Bronchial epithelial cell (primary cell): ENCODE measurements at regions not wholly inside any gene's neighbourhood (a gene's known extent, or its start where the extent isn't known, plus 50 kb on each side); places are given as distances from the start of the nearest gene placed in this dataset.
A peak's percentile ranks its signal among the peaks of the same experiment; 100 is the strongest.

Experiments used
- DNase-seq: peaks from one replicate; pipeline ENCODE4 v3.0.0-alpha.2; 2010; ENCODE audit warnings: low read depth
- FAIRE-seq: peaks from 2 replicates; lab custom pipeline; 2011; peaks lifted over from hg19 to GRCh38; lab: Jason Lieb, UNC
- H3K27me3 ChIP-seq: 2 replicates; pipeline ENCODE4 v1.5.1; 2011; ENCODE audit warnings: low read length; ENCODE audit not compliant: control insufficient read depth, insufficient read depth
- H3K36me3 ChIP-seq: 2 replicates; pipeline ENCODE4 v1.5.1; 2011; ENCODE audit warnings: low read length; ENCODE audit not compliant: control insufficient read depth, insufficient read depth
- H3K4me3 ChIP-seq: 2 replicates; pipeline ENCODE4 v1.5.1; 2011; ENCODE audit warnings: mild to moderate bottlenecking, low read depth, low read length, control low read depth
- TF ChIP-seq, protein P1 (sequence below): IDR thresholded peaks from 2 replicates; pipeline ENCODE4 v1.5.1; 2011; ENCODE audit warnings: mild to moderate bottlenecking, moderate library complexity, low read length, control low read depth, inconsistent platforms; ENCODE audit not compliant: insufficient read depth, severe bottlenecking

DNA sequence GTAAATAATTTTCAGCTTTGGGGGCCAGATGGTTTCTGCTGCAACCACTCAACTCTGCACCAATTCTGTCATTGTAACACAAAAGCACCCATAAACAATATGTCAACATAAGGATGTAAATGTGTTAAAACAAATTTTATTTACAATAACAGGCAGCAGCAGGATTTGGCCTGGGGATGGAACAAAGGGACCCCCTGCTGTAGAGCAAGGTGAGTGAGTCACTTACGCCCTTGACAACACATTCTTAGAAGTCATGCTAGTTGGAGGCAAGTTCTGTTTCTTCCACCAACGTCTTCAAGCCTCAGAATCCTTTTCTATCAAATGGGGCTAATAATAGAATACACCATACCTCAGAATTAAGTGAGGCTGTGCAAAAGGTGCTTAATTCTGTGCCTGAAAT, 610.2 kb upstream of the SYT4 start:
- H3K4me3 ChIP-seq = no peak overlapping the region
- TF ChIP-seq, protein P1, sequence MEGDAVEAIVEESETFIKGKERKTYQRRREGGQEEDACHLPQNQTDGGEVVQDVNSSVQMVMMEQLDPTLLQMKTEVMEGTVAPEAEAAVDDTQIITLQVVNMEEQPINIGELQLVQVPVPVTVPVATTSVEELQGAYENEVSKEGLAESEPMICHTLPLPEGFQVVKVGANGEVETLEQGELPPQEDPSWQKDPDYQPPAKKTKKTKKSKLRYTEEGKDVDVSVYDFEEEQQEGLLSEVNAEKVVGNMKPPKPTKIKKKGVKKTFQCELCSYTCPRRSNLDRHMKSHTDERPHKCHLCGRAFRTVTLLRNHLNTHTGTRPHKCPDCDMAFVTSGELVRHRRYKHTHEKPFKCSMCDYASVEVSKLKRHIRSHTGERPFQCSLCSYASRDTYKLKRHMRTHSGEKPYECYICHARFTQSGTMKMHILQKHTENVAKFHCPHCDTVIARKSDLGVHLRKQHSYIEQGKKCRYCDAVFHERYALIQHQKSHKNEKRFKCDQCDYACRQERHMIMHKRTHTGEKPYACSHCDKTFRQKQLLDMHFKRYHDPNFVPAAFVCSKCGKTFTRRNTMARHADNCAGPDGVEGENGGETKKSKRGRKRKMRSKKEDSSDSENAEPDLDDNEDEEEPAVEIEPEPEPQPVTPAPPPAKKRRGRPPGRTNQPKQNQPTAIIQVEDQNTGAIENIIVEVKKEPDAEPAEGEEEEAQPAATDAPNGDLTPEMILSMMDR = no peak
- H3K27me3 ChIP-seq = no peaks in the 10 kb centered on the region
- no peaks in the 10 kb centered on the region for H3K36me3 ChIP-seq
- FAIRE-seq (no peak), DNase-seq (no peak)

DNA sequence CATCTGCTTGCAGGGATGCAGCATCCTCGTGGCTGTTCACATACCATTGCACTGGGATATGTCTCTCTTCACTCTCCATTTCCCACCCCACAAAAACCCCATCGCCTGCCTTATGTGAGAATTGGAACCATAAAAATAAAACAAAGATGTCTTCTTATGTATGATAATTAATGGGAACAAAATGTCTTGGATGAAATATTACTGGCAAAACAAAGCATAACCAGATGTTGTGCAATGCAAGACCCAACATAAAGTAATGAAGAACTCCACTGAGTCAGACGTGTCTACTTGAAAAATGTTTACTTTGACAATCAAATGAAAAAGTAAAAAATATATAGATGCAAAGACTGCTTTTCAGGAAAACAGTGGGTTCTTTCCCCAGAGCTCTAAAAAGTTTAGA, 611.3 kb upstream of the SYT4 start:
- TF ChIP-seq, protein P1 = no peak
- Histone ChIP-seq H3K36me3 (no peaks in the 10 kb centered on the region), H3K27me3 (no peaks in the 10 kb centered on the region), H3K4me3 (no peak overlapping the region)
- FAIRE-seq = no peak
- DNase-seq = no peak

DNA sequence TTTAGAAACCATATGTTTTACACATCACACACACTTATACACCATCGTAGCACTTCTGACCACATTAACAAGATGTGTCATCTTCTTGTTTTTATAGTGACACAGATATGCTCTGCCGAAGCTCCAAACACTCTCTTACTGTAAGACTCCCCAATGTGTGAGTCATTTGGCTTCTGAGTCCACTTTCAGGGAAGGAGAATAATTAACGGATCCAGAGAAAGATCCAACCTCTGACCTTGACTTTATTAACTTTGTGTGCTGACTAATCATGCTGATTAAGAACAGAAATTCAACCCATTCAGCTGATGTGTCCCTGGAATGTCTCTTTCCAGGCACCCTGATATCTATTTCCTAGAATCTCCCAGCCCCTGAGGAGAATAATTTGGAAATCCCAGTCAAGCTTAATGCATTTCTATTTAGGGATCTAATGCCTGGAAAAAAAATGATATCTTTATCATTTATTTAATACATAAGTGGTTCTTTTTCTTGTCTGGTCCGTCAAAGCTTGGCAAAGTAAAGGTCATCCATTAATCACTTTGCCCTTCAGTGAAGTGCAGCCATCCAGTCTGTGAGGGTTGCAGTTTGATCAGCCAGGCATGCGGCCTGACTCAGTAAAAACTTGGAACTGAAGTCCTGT, 615.8 kb upstream of the SYT4 start:
- TF ChIP-seq, protein P1 = no peak
- DNase-seq (peak; percentile 88), FAIRE-seq (no peak)

DNA sequence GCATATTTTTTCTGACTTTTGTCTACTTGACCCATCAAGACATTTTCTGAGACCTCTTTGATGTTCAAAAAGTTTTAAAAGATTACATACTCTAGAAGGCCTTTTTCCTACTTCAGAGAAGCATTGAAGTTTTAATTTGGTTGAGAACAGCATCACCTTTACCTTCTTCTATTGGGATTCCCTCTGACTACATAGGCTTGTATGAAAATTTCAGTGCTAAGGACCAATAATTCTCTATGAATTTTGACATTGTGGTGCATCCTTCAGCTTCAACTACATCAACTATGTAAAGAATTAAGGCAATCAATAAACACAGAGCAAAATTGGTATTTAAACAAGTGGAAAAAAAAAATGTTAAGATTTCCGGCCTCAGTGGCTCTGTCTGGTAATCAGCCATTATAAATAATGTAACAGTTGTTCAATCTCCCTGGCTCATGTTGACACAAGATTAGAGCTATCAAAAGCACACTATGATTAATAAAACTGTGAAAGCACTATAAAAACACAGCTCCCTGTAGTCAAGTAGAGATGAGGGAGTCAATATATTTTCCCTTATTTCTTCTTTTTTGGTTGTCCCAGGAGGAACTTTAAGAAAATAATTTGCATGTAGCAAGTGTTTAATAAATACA, 627.0 kb upstream of the SYT4 start:
- Histone ChIP-seq H3K27me3 (no peaks in the 10 kb centered on the region), H3K36me3 (no peaks in the 10 kb centered on the region), H3K4me3 (no peak overlapping the region)
- TF ChIP-seq, protein P1 = no peak
- DNase-seq = no peak
- FAIRE-seq = no peak

More for the DNA sequence above, 615.8 kb upstream of the SYT4 start:
- Histone ChIP-seq H3K4me3 (no peak overlapping the region), H3K36me3 (no peaks in the 10 kb centered on the region), H3K27me3 (no peaks in the 10 kb centered on the region)

DNA sequence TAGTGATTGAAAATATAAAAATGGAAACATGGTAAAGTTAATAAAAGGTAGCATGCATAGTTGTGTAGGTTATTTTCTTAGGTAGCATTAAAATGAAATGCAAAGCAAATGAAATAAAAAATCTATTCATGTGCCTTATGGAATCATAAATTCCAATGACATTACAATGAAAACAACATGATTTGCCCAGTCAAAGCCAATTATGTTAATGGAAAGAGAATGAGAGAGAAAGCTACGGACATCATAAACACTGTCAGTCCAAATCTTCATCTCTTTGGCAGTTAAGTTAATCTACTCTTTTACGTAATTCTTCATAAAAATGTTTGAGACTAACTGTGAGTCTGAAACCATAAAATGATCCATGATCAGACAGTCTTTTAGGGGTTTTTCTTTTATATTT, 636.7 kb upstream of the SYT4 start:
- no peak for FAIRE-seq
- TF ChIP-seq, protein P1 = no peak
- no peaks in the 10 kb centered on the region for H3K36me3 ChIP-seq
- DNase-seq = no peak
- no peaks in the 10 kb centered on the region for H3K27me3 ChIP-seq
- H3K4me3 ChIP-seq = no peak overlapping the region
